NB4 (cell line): ENCODE measurements at regions not wholly inside any gene's neighbourhood (a gene's known extent, or its start where the extent isn't known, plus 50 kb on each side); places are given as distances from the start of the nearest gene placed in this dataset.

ENCODE experiments used
- MYC ChIP-seq: IDR thresholded peaks from 2 replicates; pipeline ENCODE4 v1.6.1; 2011; ENCODE audit warnings: low read depth, low read length
- POLR2A ChIP-seq: IDR thresholded peaks from 2 replicates; pipeline ENCODE4 v1.6.1; 2011; ENCODE audit warnings: mild to moderate bottlenecking; ENCODE audit not compliant: insufficient read length; ENCODE audit errors: extremely low read depth
- TF ChIP-seq, protein P1 (sequence below): IDR thresholded peaks from one replicate; pipeline ENCODE4 v1.5.1; 2012; ENCODE audit warnings: low read depth, low read length
- TF ChIP-seq, protein P2 (sequence below): IDR thresholded peaks from 2 replicates; pipeline ENCODE4 v1.6.1; 2011; ENCODE audit warnings: low read depth, low read length

- TF ChIP-seq, protein P1, sequence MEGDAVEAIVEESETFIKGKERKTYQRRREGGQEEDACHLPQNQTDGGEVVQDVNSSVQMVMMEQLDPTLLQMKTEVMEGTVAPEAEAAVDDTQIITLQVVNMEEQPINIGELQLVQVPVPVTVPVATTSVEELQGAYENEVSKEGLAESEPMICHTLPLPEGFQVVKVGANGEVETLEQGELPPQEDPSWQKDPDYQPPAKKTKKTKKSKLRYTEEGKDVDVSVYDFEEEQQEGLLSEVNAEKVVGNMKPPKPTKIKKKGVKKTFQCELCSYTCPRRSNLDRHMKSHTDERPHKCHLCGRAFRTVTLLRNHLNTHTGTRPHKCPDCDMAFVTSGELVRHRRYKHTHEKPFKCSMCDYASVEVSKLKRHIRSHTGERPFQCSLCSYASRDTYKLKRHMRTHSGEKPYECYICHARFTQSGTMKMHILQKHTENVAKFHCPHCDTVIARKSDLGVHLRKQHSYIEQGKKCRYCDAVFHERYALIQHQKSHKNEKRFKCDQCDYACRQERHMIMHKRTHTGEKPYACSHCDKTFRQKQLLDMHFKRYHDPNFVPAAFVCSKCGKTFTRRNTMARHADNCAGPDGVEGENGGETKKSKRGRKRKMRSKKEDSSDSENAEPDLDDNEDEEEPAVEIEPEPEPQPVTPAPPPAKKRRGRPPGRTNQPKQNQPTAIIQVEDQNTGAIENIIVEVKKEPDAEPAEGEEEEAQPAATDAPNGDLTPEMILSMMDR = no peak
- TF ChIP-seq POLR2A = no peak
- TF ChIP-seq, protein P2, sequence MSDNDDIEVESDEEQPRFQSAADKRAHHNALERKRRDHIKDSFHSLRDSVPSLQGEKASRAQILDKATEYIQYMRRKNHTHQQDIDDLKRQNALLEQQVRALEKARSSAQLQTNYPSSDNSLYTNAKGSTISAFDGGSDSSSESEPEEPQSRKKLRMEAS = no peak
- no peak for TF ChIP-seq MYC
These were observed 858.5 kb upstream of the B3GALT2 start for GRCh38 chr1:194044892-194045291.
